ENCODE measurements at regions not wholly inside any gene's neighbourhood (a gene's known extent, or its start where the extent isn't known, plus 50 kb on each side); places are given as distances from the start of the nearest gene placed in this dataset.
"Not testable (repeated sequence)": the region's sequence is repeated elsewhere in the genome, so short reads cannot be mapped to it uniquely, and the experiment has no call there.

DNA sequence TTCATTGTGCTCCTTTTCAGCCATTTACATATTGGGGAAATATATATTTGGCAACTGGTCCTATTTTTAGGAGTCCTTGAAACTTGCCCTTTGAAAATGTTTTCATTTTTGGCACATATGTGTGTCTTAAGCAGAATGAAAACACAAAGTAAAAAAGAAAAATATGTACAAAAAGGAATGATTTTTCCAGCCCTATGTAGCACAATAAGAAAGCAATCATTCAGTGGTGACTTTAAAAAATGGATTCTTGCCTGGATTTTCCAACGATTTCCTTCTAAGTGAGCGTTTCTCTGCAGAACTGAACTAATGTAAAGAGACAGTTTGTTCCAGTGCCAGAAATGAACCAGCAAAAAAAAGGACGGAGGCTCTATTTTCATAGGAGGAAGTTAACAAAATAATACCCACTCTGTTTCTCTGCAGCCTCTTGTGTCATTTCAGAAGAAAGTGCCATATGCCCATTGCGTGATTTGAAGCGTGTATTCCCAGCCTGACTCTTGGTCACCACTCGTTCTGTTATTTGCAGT is 340.1 kb downstream of the SETD4 start:
- Histone ChIP-seq H3K27ac (peak overlapping the region; percentile 5 to 59), H3K4me3 (no peak overlapping the region)
- DNase-seq (ENCODE audit: low spot score), result no peak
- TF ChIP-seq, protein P1, sequence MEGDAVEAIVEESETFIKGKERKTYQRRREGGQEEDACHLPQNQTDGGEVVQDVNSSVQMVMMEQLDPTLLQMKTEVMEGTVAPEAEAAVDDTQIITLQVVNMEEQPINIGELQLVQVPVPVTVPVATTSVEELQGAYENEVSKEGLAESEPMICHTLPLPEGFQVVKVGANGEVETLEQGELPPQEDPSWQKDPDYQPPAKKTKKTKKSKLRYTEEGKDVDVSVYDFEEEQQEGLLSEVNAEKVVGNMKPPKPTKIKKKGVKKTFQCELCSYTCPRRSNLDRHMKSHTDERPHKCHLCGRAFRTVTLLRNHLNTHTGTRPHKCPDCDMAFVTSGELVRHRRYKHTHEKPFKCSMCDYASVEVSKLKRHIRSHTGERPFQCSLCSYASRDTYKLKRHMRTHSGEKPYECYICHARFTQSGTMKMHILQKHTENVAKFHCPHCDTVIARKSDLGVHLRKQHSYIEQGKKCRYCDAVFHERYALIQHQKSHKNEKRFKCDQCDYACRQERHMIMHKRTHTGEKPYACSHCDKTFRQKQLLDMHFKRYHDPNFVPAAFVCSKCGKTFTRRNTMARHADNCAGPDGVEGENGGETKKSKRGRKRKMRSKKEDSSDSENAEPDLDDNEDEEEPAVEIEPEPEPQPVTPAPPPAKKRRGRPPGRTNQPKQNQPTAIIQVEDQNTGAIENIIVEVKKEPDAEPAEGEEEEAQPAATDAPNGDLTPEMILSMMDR (IDR thresholded peaks at IDR 0.05), result no peak

DNA sequence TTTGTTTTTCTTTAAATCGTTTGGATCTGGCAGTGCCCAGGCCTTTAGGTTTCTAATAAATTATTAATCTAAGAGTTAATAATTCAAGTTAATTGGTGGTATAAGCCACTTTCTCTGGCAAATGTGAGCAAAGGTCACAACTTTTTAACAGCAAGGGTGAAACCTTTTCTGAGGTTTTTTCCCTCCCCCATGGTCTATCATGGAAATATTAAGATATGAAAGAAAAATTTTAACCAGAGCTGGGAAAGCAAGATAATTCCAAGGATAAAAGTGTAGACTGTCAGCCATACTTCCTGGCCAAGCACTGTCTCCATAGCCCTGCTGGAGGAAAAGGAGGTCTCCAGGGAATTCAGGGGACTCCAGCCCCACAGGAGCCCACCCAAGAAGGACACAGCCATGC is 341.2 kb downstream of the SETD4 start:
- Histone ChIP-seq H3K4me3 (no peak overlapping the region), H3K27ac (peak overlapping the region in 1 of 2 donors; percentile 15)
- TF ChIP-seq, protein P1 (IDR thresholded peaks at IDR 0.05), result no peak
- DNase-seq (ENCODE audit: low spot score), result no peak

DNA sequence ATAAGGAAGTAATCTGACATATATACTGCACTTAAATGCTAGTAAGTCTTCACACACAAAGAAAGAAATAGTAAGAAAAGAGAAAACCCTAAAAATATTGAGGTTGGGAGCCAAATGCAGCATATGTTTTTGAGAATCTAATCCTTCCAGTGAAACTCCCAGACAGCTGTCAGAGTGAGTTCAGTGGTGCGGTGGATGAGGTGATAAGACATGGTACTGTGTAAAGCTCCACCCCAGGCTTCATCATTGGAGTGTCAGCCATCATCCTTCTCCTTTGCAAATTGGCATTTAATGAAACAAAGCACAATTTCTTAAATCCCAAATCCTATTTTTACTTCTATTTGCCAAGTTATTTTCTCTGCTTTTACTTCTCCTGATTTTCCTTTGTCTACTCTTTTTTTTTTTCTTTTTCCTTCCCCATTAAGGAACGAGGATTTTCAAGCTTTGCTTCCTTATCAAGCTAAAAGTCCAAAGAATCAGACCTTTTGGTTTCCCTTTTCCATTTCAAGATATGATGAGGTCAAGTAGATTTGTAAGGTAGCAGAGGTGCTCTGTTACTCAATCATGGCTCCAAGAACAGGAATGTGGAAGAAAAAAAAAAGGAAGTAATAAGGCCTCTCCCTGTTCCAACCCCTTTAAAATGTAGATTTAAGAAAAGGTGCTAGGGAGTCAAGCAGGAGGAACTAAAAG is 343.3 kb downstream of the SETD4 start:
- TF ChIP-seq, protein P1 (IDR thresholded peaks at IDR 0.05), result no peak
- H3K27ac ChIP-seq, result no peak overlapping the region

DNA sequence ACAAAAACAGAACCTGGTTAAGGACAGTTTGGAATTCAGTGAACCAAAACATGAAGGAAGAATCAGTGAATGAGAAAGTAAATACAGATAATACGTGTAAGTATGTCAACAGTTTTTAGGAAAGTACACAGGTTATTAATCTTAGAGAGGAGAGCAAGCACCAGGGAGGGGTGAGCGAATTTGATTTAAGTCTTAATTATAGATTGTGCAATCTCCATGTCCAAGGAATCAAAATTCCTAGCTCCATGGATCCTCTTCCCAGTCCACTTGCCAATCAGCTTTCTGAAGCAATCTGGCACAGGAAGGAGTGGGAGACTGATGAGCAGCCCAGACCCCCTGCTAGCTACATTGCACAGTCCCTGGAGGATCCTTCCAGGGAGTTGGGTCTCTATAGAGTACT is 346.4 kb downstream of the SETD4 start:
- TF ChIP-seq, protein P1 (IDR thresholded peaks at IDR 0.05), result no peak
- no peak overlapping the region for H3K27ac ChIP-seq
- no peak overlapping the region for H3K4me3 ChIP-seq
- DNase-seq (ENCODE audit: low spot score), result no peak

More for the DNA sequence above, 343.3 kb downstream of the SETD4 start:
- no peak overlapping the region for H3K4me3 ChIP-seq
- no peak for DNase-seq (ENCODE audit: low spot score)

DNA sequence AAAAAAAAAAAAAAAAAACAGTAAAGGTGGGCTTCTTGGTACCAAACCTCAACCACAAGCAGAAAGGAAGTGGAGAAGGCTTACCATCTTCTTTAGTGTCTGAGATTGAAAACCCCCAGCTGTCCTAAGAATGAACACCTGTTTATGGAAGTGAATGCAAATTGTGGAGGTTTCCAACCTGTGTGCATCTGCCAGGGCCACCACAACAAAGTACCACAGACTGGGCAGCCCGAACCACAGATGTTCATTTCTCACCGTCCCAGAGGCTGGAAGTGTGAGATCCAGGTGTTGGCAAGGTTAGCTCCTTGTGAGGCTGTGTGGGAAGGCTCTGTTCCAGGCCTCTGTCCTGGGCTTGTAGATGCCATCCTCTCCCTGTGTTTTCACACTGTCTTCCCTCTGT is 348.7 kb downstream of the SETD4 start:
- TF ChIP-seq, protein P1 (IDR thresholded peaks at IDR 0.05), result no peak
- Histone ChIP-seq H3K4me3 (no peak overlapping the region), H3K27ac (no peak overlapping the region)
- DNase-seq (ENCODE audit: low spot score), result no peak

DNA sequence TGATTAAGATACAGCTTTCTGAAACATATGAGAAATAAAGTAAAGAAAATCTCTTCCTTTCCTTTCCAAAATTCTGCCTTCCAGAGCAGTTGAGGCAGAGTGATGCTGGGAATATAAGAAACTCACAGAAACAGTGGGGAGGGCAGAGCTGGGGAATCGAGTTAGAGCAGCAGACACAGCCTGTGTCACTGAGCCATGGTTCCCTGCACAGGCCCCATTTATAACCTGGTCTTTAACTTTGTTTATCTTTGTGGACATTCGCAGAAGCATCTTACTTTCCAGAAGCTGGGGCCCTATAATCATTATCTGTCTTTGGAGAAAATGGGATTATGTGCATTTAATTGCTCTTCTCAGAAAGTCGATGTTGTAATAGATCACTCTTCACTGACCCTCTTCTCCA is 349.1 kb downstream of the SETD4 start:
- TF ChIP-seq, protein P1 (IDR thresholded peaks at IDR 0.05), result no peak
- DNase-seq (ENCODE audit: low spot score), result no peak
- no peak overlapping the region for H3K27ac ChIP-seq

DNA sequence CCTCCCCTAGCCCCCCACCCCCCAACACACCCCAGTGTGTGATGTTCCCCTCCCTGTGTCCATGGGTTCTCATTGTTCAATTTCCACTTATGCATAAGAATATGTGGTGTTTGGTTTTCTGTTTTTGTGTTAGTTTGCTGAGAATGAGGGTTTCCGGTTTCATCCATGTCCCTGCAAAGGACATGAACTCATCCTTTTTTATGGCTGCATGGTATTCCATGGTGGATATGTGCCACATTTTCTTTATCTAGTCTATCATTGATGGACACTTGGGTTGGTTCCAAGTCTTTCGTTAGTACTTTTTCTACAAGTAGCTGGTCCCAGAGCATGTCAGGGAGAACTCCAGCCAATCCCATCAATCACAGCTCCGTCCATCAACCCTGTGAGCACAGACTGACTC is 350.3 kb downstream of the SETD4 start:
- H3K27ac ChIP-seq; DNase-seq (ENCODE audit: low spot score); H3K4me3 ChIP-seq: not testable (repeated sequence)

More for the DNA sequence above, 349.1 kb downstream of the SETD4 start:
- H3K4me3 ChIP-seq, result no peak overlapping the region
